ENCODE measurements at regions not wholly inside any gene's neighbourhood (a gene's known extent, or its start where the extent isn't known, plus 50 kb on each side); places are given as distances from the start of the nearest gene placed in this dataset.
"Not testable (repeated sequence)": the region's sequence is repeated elsewhere in the genome, so short reads cannot be mapped to it uniquely, and the experiment has no call there.

- Histone ChIP-seq H3K27me3 (ENCODE audit: insufficient read depth) (no peaks in the 10 kb centered on the region), H3K4me3 (ENCODE audit: low read depth in 2 of 2, low read length in 1 of 2) (no peak overlapping the region), H3K9me3 (0 out of 2 replicates have a peak, but pooled peaks cover 3% of the 10 kb centered on the region), H4K20me1 (ENCODE audit: insufficient read depth) (no peaks in the 10 kb centered on the region), H3K9me2 (no peaks in the 10 kb centered on the region; the same call in 1 of the 2 replicates), H2AFZ (ENCODE audit: low read depth) (no peak overlapping the region), H3F3A (replicated peaks; ENCODE audit: insufficient read depth) (no peaks in the 10 kb centered on the region), H3K79me2 (ENCODE audit: insufficient read depth) (no peaks in the 10 kb centered on the region), H3K4me2 (no peak overlapping the region), H3K9ac (no peak overlapping the region), H3K27ac (ENCODE audit: low read depth in 2 of 2, low read length in 1 of 2) (no peak overlapping the region), H3K4me1 (ENCODE audit: control insufficient read depth in 1 of 2, insufficient read depth in 2 of 2, low read depth in 1 of 2, low read length in 1 of 2) (no peaks in the 10 kb centered on the region), H3K36me3 (replicated peaks in 1 of 2; ENCODE audit: control insufficient read depth in 1 of 2, insufficient read depth in 2 of 2, low read length in 1 of 2) (no peaks in the 10 kb centered on the region)
- TF ChIP-seq RAD21 (IDR thresholded peaks at IDR 0.05; ENCODE audit: low read length) (no peak), USF1 (IDR thresholded peaks at IDR 0.05; ENCODE audit: borderline replicate concordance, low read depth) (no peak), POLR2AphosphoS5 (IDR thresholded peaks at IDR 0.05; ENCODE audit: low read depth, low read length) (no peak), GABPA (IDR thresholded peaks at IDR 0.05; ENCODE audit: low read depth) (no peak), MEF2A (IDR thresholded peaks at IDR 0.05; ENCODE audit: borderline replicate concordance, low read depth) (no peak), CHD2 (IDR thresholded peaks at IDR 0.05; ENCODE audit: low read length, partially characterized antibody) (no peak), FOXM1 (IDR thresholded peaks at IDR 0.05; ENCODE audit: low read depth) (no peak), RCOR1 (IDR thresholded peaks at IDR 0.05; ENCODE audit: low read length) (no peak), CTCF (IDR thresholded peaks at IDR 0.05) (no peak)
- TF ChIP-seq, protein P1, sequence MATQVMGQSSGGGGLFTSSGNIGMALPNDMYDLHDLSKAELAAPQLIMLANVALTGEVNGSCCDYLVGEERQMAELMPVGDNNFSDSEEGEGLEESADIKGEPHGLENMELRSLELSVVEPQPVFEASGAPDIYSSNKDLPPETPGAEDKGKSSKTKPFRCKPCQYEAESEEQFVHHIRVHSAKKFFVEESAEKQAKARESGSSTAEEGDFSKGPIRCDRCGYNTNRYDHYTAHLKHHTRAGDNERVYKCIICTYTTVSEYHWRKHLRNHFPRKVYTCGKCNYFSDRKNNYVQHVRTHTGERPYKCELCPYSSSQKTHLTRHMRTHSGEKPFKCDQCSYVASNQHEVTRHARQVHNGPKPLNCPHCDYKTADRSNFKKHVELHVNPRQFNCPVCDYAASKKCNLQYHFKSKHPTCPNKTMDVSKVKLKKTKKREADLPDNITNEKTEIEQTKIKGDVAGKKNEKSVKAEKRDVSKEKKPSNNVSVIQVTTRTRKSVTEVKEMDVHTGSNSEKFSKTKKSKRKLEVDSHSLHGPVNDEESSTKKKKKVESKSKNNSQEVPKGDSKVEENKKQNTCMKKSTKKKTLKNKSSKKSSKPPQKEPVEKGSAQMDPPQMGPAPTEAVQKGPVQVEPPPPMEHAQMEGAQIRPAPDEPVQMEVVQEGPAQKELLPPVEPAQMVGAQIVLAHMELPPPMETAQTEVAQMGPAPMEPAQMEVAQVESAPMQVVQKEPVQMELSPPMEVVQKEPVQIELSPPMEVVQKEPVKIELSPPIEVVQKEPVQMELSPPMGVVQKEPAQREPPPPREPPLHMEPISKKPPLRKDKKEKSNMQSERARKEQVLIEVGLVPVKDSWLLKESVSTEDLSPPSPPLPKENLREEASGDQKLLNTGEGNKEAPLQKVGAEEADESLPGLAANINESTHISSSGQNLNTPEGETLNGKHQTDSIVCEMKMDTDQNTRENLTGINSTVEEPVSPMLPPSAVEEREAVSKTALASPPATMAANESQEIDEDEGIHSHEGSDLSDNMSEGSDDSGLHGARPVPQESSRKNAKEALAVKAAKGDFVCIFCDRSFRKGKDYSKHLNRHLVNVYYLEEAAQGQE (IDR thresholded peaks at IDR 0.05; ENCODE audit: low read depth, low read length) = no peak
- POLR2A ChIA-PET = no interaction called here
- CTCF ChIA-PET = no interaction called here
- 49% methylated on average over 4 of the region's 4 CpGs for WGBS (ENCODE audit: low lambda C conversion rate)
- no peak for DNase-seq
These were observed 756.0 kb downstream of the LUZP2 start for GRCh38 chr11:25252854-25253253.

DNA sequence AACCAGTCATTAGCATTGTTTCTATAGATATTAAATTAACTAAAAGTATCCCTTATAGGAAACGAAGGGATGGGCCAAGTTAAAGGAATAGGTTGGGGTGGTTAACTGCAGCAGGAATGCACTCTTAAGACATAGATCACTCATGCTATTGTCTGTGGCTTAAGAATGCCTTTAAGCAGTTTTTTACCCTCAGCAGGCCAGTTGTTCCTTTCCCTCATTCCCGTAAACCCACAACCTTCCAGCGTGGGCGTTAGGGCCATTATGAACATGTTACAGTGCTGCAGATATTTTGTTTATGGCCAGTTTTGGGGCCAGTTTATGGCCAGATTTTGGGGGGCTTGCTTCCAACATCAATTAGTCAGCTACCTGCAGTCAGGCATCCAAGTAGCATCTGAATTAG, 767.0 kb downstream of the LUZP2 start:
- POLR2A ChIA-PET; H2AFZ ChIP-seq (ENCODE audit: low read depth); H3K27ac ChIP-seq (ENCODE audit: low read depth in 2 of 2, low read length in 1 of 2); H3K9me2 ChIP-seq; H3K27me3 ChIP-seq (ENCODE audit: insufficient read depth); H3K9ac ChIP-seq; CTCF ChIA-PET; H3K4me1 ChIP-seq (ENCODE audit: control insufficient read depth in 1 of 2, insufficient read depth in 2 of 2, low read depth in 1 of 2, low read length in 1 of 2); H3K4me3 ChIP-seq (ENCODE audit: low read depth in 2 of 2, low read length in 1 of 2); H3F3A ChIP-seq (replicated peaks; ENCODE audit: insufficient read depth); H4K20me1 ChIP-seq (ENCODE audit: insufficient read depth); H3K9me3 ChIP-seq; H3K36me3 ChIP-seq (replicated peaks in 1 of 2; ENCODE audit: control insufficient read depth in 1 of 2, insufficient read depth in 2 of 2, low read length in 1 of 2); DNase-seq; H3K79me2 ChIP-seq (ENCODE audit: insufficient read depth); H3K4me2 ChIP-seq: not testable (repeated sequence)
- WGBS (ENCODE audit: low lambda C conversion rate) = 56% methylated on average over 4 of the region's 4 CpGs

Measured in SK-N-SH (cell line).